GM23338 (cell line): ENCODE measurements at regions not wholly inside any gene's neighbourhood (a gene's known extent, or its start where the extent isn't known, plus 50 kb on each side); places are given as distances from the start of the nearest gene placed in this dataset.

Experiments used
- ATAC-seq: fragments of 200-7000 bp; cut with Tn5 transposase; 3 replicates; pipeline ENCODE4 v1.9.1; 2020
- DNase-seq: peaks from one replicate; pipeline ENCODE4 v3.0.0-alpha.2; 2015; ENCODE audit warnings: low spot score
- H2AFZ ChIP-seq: fragments of 200-600 bp; sonication (generic); 2 replicates; pipeline ENCODE4 v1.8.0; 2016; ENCODE audit warnings: antibody characterized with exemption, mild to moderate bottlenecking, moderate library complexity
- H3F3A ChIP-seq: fragments of 200-600 bp; sonication (generic); replicated peaks from 2 replicates; pipeline ENCODE4 v1.8.0; 2017; ENCODE audit warnings: antibody characterized with exemption, mixed run types, low read depth
- H3K27ac ChIP-seq: fragments of 200-600 bp; sonication (generic); 2 replicates; pipeline ENCODE4 v1.6.1; 2016; ENCODE audit warnings: low read depth
- H3K27me3 ChIP-seq: fragments of 200-600 bp; sonication (generic); 2 replicates; pipeline ENCODE4 v1.8.0; 2016; ENCODE audit warnings: mild to moderate bottlenecking, mixed run types, moderate library complexity; ENCODE audit not compliant: insufficient read depth
- H3K36me3 ChIP-seq: fragments of 200-600 bp; sonication (generic); 2 replicates; pipeline ENCODE4 v1.8.0; 2016; ENCODE audit warnings: mild to moderate bottlenecking; ENCODE audit not compliant: insufficient read depth
- H3K4me1 ChIP-seq: fragments of 200-600 bp; sonication (generic); 2 replicates; pipeline ENCODE4 v1.8.0; 2016; ENCODE audit warnings: mild to moderate bottlenecking, moderate library complexity; ENCODE audit not compliant: insufficient read depth
- H3K4me2 ChIP-seq: fragments of 200-600 bp; sonication (generic); 2 replicates; pipeline ENCODE4 v1.7.1; 2017; ENCODE audit warnings: mixed run types
- H3K4me3 ChIP-seq: fragments of 200-600 bp; sonication (generic); 2 replicates; pipeline ENCODE4 v1.6.1; 2016; ENCODE audit warnings: mixed run types
- H3K79me2 ChIP-seq: fragments of 200-600 bp; sonication (generic); replicated peaks from 2 replicates; pipeline ENCODE4 v1.8.0; 2017; ENCODE audit warnings: mild to moderate bottlenecking; ENCODE audit not compliant: insufficient read depth
- H3K9me2 ChIP-seq: fragments of 200-600 bp; sonication (generic); 2 replicates; pipeline ENCODE4 v1.8.0; 2017; ENCODE audit not compliant: insufficient read depth
- H4K20me1 ChIP-seq: fragments of 200-600 bp; sonication (generic); replicated peaks from 2 replicates; pipeline ENCODE4 v1.8.0; 2017; ENCODE audit warnings: mild to moderate bottlenecking; ENCODE audit not compliant: insufficient read depth
- H3K27ac Mint-ChIP-seq: 2 replicates; pipeline ENCODE4 v1.8.0; 2020; ENCODE audit warnings: inconsistent platforms, mild to moderate bottlenecking, moderate library complexity, mixed read lengths
- H3K27me3 Mint-ChIP-seq: 3 replicates; pipeline ENCODE4 v1.8.0; 2022; ENCODE audit warnings: low read depth, mild to moderate bottlenecking, moderate library complexity, mixed read lengths, inconsistent platforms; ENCODE audit not compliant: insufficient read depth, poor library complexity
- H3K36me3 Mint-ChIP-seq: 3 replicates; pipeline ENCODE4 v1.8.0; 2021; ENCODE audit warnings: low read depth, mild to moderate bottlenecking, inconsistent platforms, moderate library complexity, mixed read lengths
- H3K4me1 Mint-ChIP-seq: 3 replicates; pipeline ENCODE4 v1.8.0; 2020; ENCODE audit warnings: mild to moderate bottlenecking, inconsistent platforms, mixed read lengths
- H3K4me3 Mint-ChIP-seq: 3 replicates; pipeline ENCODE4 v1.8.0; 2021; ENCODE audit warnings: moderate library complexity, mild to moderate bottlenecking, inconsistent platforms, mixed read lengths
- H3K9me3 Mint-ChIP-seq: 3 replicates; pipeline ENCODE4 v1.8.0; 2020; ENCODE audit warnings: moderate library complexity, mild to moderate bottlenecking, inconsistent platforms, mixed read lengths
- CREB1 ChIP-seq: fragments of 250-450 bp; sonication (Bioruptor Pico); IDR thresholded peaks from 2 replicates; pipeline ENCODE4 v1.5.0; 2020; ENCODE audit warnings: low read depth, mild to moderate bottlenecking, moderate library complexity
- CTCF ChIP-seq, 2 experiments: fragments of 200-600 bp in 1 of 2; sonication (generic) in 1 of 2; conservative IDR thresholded peaks; 2 replicates each; pipeline versions ENCODE4 v1.5.1 to v1.6.1; 2016 to 2017; ENCODE audit warnings: antibody characterized with exemption in 2 of 2, low read depth in 2 of 2, mild to moderate bottlenecking in 2 of 2, moderate library complexity in 1 of 2
- POLR2AphosphoS5 ChIP-seq: IDR thresholded peaks from 2 replicates; pipeline ENCODE4 v1.6.1; 2016; ENCODE audit warnings: antibody characterized with exemption, low read depth
- REST ChIP-seq: IDR thresholded peaks from one replicate; pipeline ENCODE4 v1.6.1; 2018; ENCODE audit warnings: antibody characterized with exemption; ENCODE audit not compliant: unreplicated experiment
- STAT1 ChIP-seq: IDR thresholded peaks from one replicate; pipeline ENCODE4 v1.6.1; 2016; ENCODE audit warnings: antibody characterized with exemption; ENCODE audit not compliant: unreplicated experiment
- ZNF331 ChIP-seq: fragments of 250-450 bp; sonication (Bioruptor Pico); IDR thresholded peaks from 2 replicates; pipeline ENCODE4 v1.5.0; 2020; ENCODE audit warnings: low read depth, mild to moderate bottlenecking, moderate library complexity
- ZNF462 ChIP-seq: fragments of 250-450 bp; sonication (Bioruptor Pico); IDR thresholded peaks from 2 replicates; pipeline ENCODE4 v1.5.0; 2020; ENCODE audit warnings: mild to moderate bottlenecking, moderate library complexity
- TF ChIP-seq, protein P1 (sequence below): IDR thresholded peaks from 2 replicates; pipeline ENCODE4 v1.6.1; 2016; ENCODE audit warnings: antibody characterized with exemption

GRCh38 chr5:8033261-8033660 is 164.3 kb downstream of the MTRR start (continued):
- no peak for TF ChIP-seq REST

DNA sequence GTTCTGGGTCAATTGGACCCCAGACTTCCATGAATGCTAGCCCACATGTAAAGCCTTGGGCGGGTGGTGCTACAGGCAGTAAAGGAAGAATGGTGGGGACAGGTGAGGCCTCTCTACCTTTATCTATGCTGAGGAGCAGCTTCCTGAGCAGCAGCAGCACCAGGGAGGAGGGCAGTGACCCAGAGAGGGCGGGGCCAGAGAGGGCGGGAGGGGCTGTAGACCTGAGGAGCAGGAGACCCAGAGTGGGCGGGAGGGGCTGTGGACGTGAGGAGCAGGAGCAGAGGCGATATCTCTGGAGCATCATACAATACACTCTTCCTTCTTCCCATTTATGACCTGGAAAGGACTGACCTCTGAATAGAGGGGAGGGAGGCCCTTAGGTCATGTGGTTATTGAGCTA is 165.9 kb downstream of the MTRR start:
- H3K4me1 Mint-ChIP-seq = no peaks in the 10 kb centered on the region; the same call in 1 of the 3 replicates
- TF ChIP-seq ZNF462 (no peak), REST (no peak), ZNF331 (no peak), CTCF (conservative IDR thresholded peaks at IDR 0.05; ENCODE audit: low read depth in 2 of 2) (no peak), CREB1 (CRISPR knock-in tag) (no peak), STAT1 (no peak), POLR2AphosphoS5 (no peak)
- TF ChIP-seq, protein P1, sequence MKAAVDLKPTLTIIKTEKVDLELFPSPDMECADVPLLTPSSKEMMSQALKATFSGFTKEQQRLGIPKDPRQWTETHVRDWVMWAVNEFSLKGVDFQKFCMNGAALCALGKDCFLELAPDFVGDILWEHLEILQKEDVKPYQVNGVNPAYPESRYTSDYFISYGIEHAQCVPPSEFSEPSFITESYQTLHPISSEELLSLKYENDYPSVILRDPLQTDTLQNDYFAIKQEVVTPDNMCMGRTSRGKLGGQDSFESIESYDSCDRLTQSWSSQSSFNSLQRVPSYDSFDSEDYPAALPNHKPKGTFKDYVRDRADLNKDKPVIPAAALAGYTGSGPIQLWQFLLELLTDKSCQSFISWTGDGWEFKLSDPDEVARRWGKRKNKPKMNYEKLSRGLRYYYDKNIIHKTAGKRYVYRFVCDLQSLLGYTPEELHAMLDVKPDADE = no peak

More for the DNA sequence above, 165.9 kb downstream of the MTRR start:
- Histone ChIP-seq H3K36me3 (no peaks in the 10 kb centered on the region), H3K4me1 (no peaks in the 10 kb centered on the region; the same call in 1 of the 2 replicates), H3F3A (no peaks in the 10 kb centered on the region), H2AFZ (no peak overlapping the region), H3K9me2 (peaks cover 15% of the 10 kb centered on the region; the same call in 1 of the 2 replicates), H4K20me1 (no peaks in the 10 kb centered on the region), H3K27ac (no peak overlapping the region), H3K4me3 (no peak overlapping the region), H3K4me2 (no peak overlapping the region), H3K79me2 (no peaks in the 10 kb centered on the region), H3K27me3 (no peaks in the 10 kb centered on the region)
- Mint-ChIP-seq H3K27ac (no peak overlapping the region), H3K9me3 (peaks cover 10% of the 10 kb centered on the region; the same call in 2 of the 3 replicates), H3K4me3 (no peak overlapping the region), H3K36me3 (peaks cover 3% of the 10 kb centered on the region; the same call in 2 of the 3 replicates), H3K27me3 (peaks cover 3% of the 10 kb centered on the region)
- DNase-seq (peak; percentile 17), ATAC-seq (peak; percentile 41; the same call in 1 of the 3 replicates)
